NCI-H345 treated with DMSO at 0.1 percent for 48 hours (cell line): ENCODE measurements at regions not wholly inside any gene's neighbourhood (a gene's known extent, or its start where the extent isn't known, plus 50 kb on each side); places are given as distances from the start of the nearest gene placed in this dataset.

Source experiments
- DNase-seq: peaks from one replicate; lab custom pipeline; 2025; ENCODE audit not compliant: unreplicated experiment; lab: John Stamatoyannopoulos, UW

- DNase-seq: no peak
Measured at GRCh38 chr1:90782046-90782445, 64.9 kb upstream of the BARHL2 start.

GRCh38 chr1:90781534-90781933 is 64.4 kb upstream of the BARHL2 start:
- no peak for DNase-seq

GRCh38 chr1:90780981-90781380 is 63.9 kb upstream of the BARHL2 start:
- DNase-seq: no peak

GRCh38 chr1:90779573-90779972 is 62.5 kb upstream of the BARHL2 start:
- no peak for DNase-seq

- no peak for DNase-seq
Measured at GRCh38 chr1:90778486-90778885, 61.4 kb upstream of the BARHL2 start.

- no peak for DNase-seq
Measured at GRCh38 chr1:90773812-90774211, 56.7 kb upstream of the BARHL2 start.

- no peak for DNase-seq
Measured at GRCh38 chr1:90768826-90769225, 51.7 kb upstream of the BARHL2 start.

- no peak for DNase-seq
Measured at GRCh38 chr1:90768098-90768497, 51.0 kb upstream of the BARHL2 start.
